ENCODE measurements at regions not wholly inside any gene's neighbourhood (a gene's known extent, or its start where the extent isn't known, plus 50 kb on each side); places are given as distances from the start of the nearest gene placed in this dataset.

GRCh38 chr12:111135293-111135832 lies 215.0 kb upstream of the MYL2 start (continued):
- TF ChIP-seq ZNF331 (CRISPR knock-in tag; IDR thresholded peaks at IDR 0.05; ENCODE audit: low read depth), result no peak
- TF ChIP-seq JUNB (IDR thresholded peaks at IDR 0.05; ENCODE audit: unreplicated experiment), result no peak
- no peak for TF ChIP-seq CREB1 (CRISPR knock-in tag; IDR thresholded peaks at IDR 0.05; ENCODE audit: low read depth)
- TF ChIP-seq CTCF (conservative IDR thresholded peaks at IDR 0.05; ENCODE audit: low read depth in 2 of 2), result no peak

GRCh38 chr12:111130336-111130735 lies 210.0 kb upstream of the MYL2 start:
- ATAC-seq (no peak), DNase-seq (ENCODE audit: low spot score) (no peak)
- Histone ChIP-seq H3K36me3 (ENCODE audit: insufficient read depth) (no peaks in the 10 kb centered on the region), H3K4me2 (no peak overlapping the region), H3K9me2 (ENCODE audit: insufficient read depth) (no peaks in the 10 kb centered on the region), H3K79me2 (replicated peaks; ENCODE audit: insufficient read depth) (no peaks in the 10 kb centered on the region), H3K4me1 (ENCODE audit: insufficient read depth) (no peaks in the 10 kb centered on the region), H2AFZ (no peak overlapping the region), H3K27ac (ENCODE audit: low read depth) (no peak overlapping the region), H4K20me1 (replicated peaks; ENCODE audit: insufficient read depth) (no peaks in the 10 kb centered on the region; the same call in 1 of the 2 replicates), H3F3A (replicated peaks; ENCODE audit: low read depth) (no peaks in the 10 kb centered on the region), H3K4me3 (no peak overlapping the region), H3K27me3 (ENCODE audit: insufficient read depth) (no peaks in the 10 kb centered on the region)
- H3K27me3 Mint-ChIP-seq (ENCODE audit: insufficient read depth, low read depth, poor library complexity), result peaks cover under 1% of the 10 kb centered on the region
- H3K36me3 Mint-ChIP-seq (ENCODE audit: low read depth), result peaks cover 28% of the 10 kb centered on the region
- no peaks in the 10 kb centered on the region for H3K4me1 Mint-ChIP-seq
- no peak overlapping the region for H3K27ac Mint-ChIP-seq
- H3K9me3 Mint-ChIP-seq, result peaks cover 44% of the 10 kb centered on the region
- H3K4me3 Mint-ChIP-seq, result no peak overlapping the region
- TF ChIP-seq ZNF331 (CRISPR knock-in tag; IDR thresholded peaks at IDR 0.05; ENCODE audit: low read depth), result no peak
- no peak for TF ChIP-seq ETS1 (IDR thresholded peaks at IDR 0.05)
- no peak for TF ChIP-seq CREB1 (CRISPR knock-in tag; IDR thresholded peaks at IDR 0.05; ENCODE audit: low read depth)
- no peak for TF ChIP-seq ZNF462 (CRISPR knock-in tag; IDR thresholded peaks at IDR 0.05)
- TF ChIP-seq ZNF114 (CRISPR knock-in tag; IDR thresholded peaks at IDR 0.05), result no peak
- TF ChIP-seq JUNB (IDR thresholded peaks at IDR 0.05; ENCODE audit: unreplicated experiment), result no peak
- no peak for TF ChIP-seq STAT1 (IDR thresholded peaks at IDR 0.05; ENCODE audit: unreplicated experiment)
- no peak for TF ChIP-seq EZH2 (IDR thresholded peaks at IDR 0.05; ENCODE audit: low read depth, unreplicated experiment)
- no peak for TF ChIP-seq REST (IDR thresholded peaks at IDR 0.05; ENCODE audit: unreplicated experiment)
